Keratinocyte (primary cell): ENCODE measurements at regions not wholly inside any gene's neighbourhood (a gene's known extent, or its start where the extent isn't known, plus 50 kb on each side); places are given as distances from the start of the nearest gene placed in this dataset.

Source experiments
- DNase-seq: peaks from one replicate; pipeline ENCODE4 v3.0.0-alpha.2; 2011; ENCODE audit warnings: low read depth, missing footprints, low spot score
- FAIRE-seq: peaks from 2 replicates; lab custom pipeline; 2011; peaks lifted over from hg19 to GRCh38; lab: Jason Lieb, UNC
- H2AFZ ChIP-seq: 2 replicates; pipeline ENCODE4 v1.6.0; 2012; ENCODE audit warnings: low read length, control low read depth, inconsistent platforms; ENCODE audit not compliant: control insufficient read depth
- H3K27ac ChIP-seq: 2 replicates; pipeline ENCODE4 v1.5.1; 2011; ENCODE audit warnings: low read length; ENCODE audit not compliant: control insufficient read depth, insufficient read depth
- H3K27me3 ChIP-seq: 3 replicates; pipeline ENCODE4 v1.6.0; 2011; ENCODE audit warnings: low read length; ENCODE audit not compliant: control insufficient read depth, insufficient read depth; ENCODE audit errors: extremely low read depth
- H3K36me3 ChIP-seq, 2 experiments: 2 replicates in 1 of 2; 3 replicates in 1 of 2; pipeline ENCODE4 v1.5.1; 2011; ENCODE audit warnings: low read length in 2 of 2, mild to moderate bottlenecking in 1 of 2; ENCODE audit not compliant: control insufficient read depth in 2 of 2, insufficient read depth in 2 of 2; ENCODE audit errors: extremely low read depth in 1 of 2
- H3K4me1 ChIP-seq: 3 replicates; pipeline ENCODE4 v1.5.1; 2011; ENCODE audit warnings: low read length; ENCODE audit not compliant: control insufficient read depth, insufficient read depth; ENCODE audit errors: extremely low read depth
- H3K4me2 ChIP-seq: 3 replicates; pipeline ENCODE4 v1.6.0; 2011; ENCODE audit warnings: low read depth, low read length; ENCODE audit not compliant: control insufficient read depth, insufficient read depth; ENCODE audit errors: extremely low read depth
- H3K4me3 ChIP-seq, 3 experiments: fragments of 200-600 bp in 1 of 3; sonication (generic) in 1 of 3; 2 replicates in 2 of 3; 3 replicates in 1 of 3; pipeline ENCODE4 v1.5.1; 2011 to 2016; ENCODE audit warnings: low read length in 3 of 3, mild to moderate bottlenecking in 3 of 3, control low read depth in 2 of 3, inconsistent platforms in 1 of 3, low read depth in 1 of 3, mixed read lengths in 1 of 3, mixed run types in 1 of 3, moderate library complexity in 1 of 3; ENCODE audit not compliant: control insufficient read depth in 2 of 3, insufficient read depth in 2 of 3; ENCODE audit errors: extremely low read depth in 1 of 3
- H3K79me2 ChIP-seq: 2 replicates; pipeline ENCODE4 v1.6.0; 2012; ENCODE audit warnings: low read length; ENCODE audit not compliant: control insufficient read depth, insufficient read depth
- H3K9ac ChIP-seq: 3 replicates; pipeline ENCODE4 v1.6.0; 2011; ENCODE audit warnings: low read length; ENCODE audit not compliant: control insufficient read depth, insufficient read depth; ENCODE audit errors: extremely low read depth
- H3K9me1 ChIP-seq: 3 replicates; pipeline ENCODE4 v1.6.0; 2011; ENCODE audit warnings: low read length; ENCODE audit not compliant: control insufficient read depth, insufficient read depth; ENCODE audit errors: extremely low read depth
- H3K9me3 ChIP-seq: 2 replicates; pipeline ENCODE4 v1.5.1; 2012; ENCODE audit warnings: low read depth, low read length; ENCODE audit not compliant: control insufficient read depth
- H4K20me1 ChIP-seq: 3 replicates; pipeline ENCODE4 v1.6.0; 2011; ENCODE audit warnings: low read length; ENCODE audit not compliant: control insufficient read depth, insufficient read depth; ENCODE audit errors: extremely low read depth
- CTCF ChIP-seq, 3 experiments: IDR thresholded peaks in 1 of 3; conservative IDR thresholded peaks in 1 of 3; optimal IDR thresholded peaks in 1 of 3; 2 replicates in 2 of 3; 3 replicates in 1 of 3; pipeline versions ENCODE3 to v1.5.1; 2011; ENCODE audit warnings: low read length in 3 of 3, mild to moderate bottlenecking in 3 of 3, moderate library complexity in 2 of 3, control low read depth in 1 of 3, inconsistent platforms in 1 of 3; ENCODE audit not compliant: insufficient read depth in 2 of 3; ENCODE audit errors: extremely low read depth in 1 of 3
- EZH2 ChIP-seq: IDR thresholded peaks from one replicate; pipeline ENCODE4 v1.6.1; 2012; ENCODE audit warnings: inconsistent platforms, mild to moderate bottlenecking, low read length, moderate library complexity
- dilution Hi-C: fragments of 300-500 bp; cut with MboI; formaldehyde crosslinking; loops from one replicate; pipeline ENCODE4 v1.7.0; 2020; ENCODE audit warnings: low sequenced_read_pairs; ENCODE audit not compliant: extremely low pct_ligation_motif_present

GRCh38 chr9:93786204-93786603 is 169.0 kb downstream of the BARX1 start:
- TF ChIP-seq CTCF (optimal IDR thresholded peaks at IDR 0.05 in 1 of 3, IDR thresholded peaks at IDR 0.05 in 1 of 3, conservative IDR thresholded peaks at IDR 0.05 in 1 of 3; ENCODE audit: extremely low read depth in 1 of 3, insufficient read depth in 2 of 3, low read length in 3 of 3) (no peak), EZH2 (no peak)
- H3K4me2 ChIP-seq, result no peak overlapping the region
- H3K27me3 ChIP-seq, result no peaks in the 10 kb centered on the region
- H3K9ac ChIP-seq, result no peak overlapping the region
- no peak overlapping the region for H3K27ac ChIP-seq
- H3K4me3 ChIP-seq, result no peak overlapping the region
- H2AFZ ChIP-seq, result no peak overlapping the region
- no peaks in the 10 kb centered on the region for H3K9me3 ChIP-seq
- no peaks in the 10 kb centered on the region for H3K4me1 ChIP-seq
- H3K79me2 ChIP-seq, result no peaks in the 10 kb centered on the region
- no peaks in the 10 kb centered on the region for H3K9me1 ChIP-seq
- no peak for FAIRE-seq
- H4K20me1 ChIP-seq, result no peaks in the 10 kb centered on the region
- H3K36me3 ChIP-seq, result no peaks in the 10 kb centered on the region
- dilution Hi-C loops, result no loop called here
- no peak for DNase-seq

- FAIRE-seq (no peak), DNase-seq (no peak)
- Histone ChIP-seq H3K9ac (no peak overlapping the region), H3K4me1 (no peaks in the 10 kb centered on the region), H3K79me2 (no peaks in the 10 kb centered on the region), H3K27me3 (no peaks in the 10 kb centered on the region), H2AFZ (no peak overlapping the region), H3K4me3 (no peak overlapping the region), H3K9me1 (no peaks in the 10 kb centered on the region), H3K36me3 (no peaks in the 10 kb centered on the region), H3K4me2 (no peak overlapping the region), H3K27ac (no peak overlapping the region), H4K20me1 (no peaks in the 10 kb centered on the region), H3K9me3 (no peaks in the 10 kb centered on the region)
- TF ChIP-seq EZH2 (no peak), CTCF (optimal IDR thresholded peaks at IDR 0.05 in 1 of 3, IDR thresholded peaks at IDR 0.05 in 1 of 3, conservative IDR thresholded peaks at IDR 0.05 in 1 of 3; ENCODE audit: extremely low read depth in 1 of 3, insufficient read depth in 2 of 3, low read length in 3 of 3) (no peak)
- dilution Hi-C loops, result no loop called here
Observed at GRCh38 chr9:93776873-93777272, 178.3 kb downstream of the BARX1 start.
